NT2/D1 (cell line): ENCODE measurements at regions not wholly inside any gene's neighbourhood (a gene's known extent, or its start where the extent isn't known, plus 50 kb on each side); places are given as distances from the start of the nearest gene placed in this dataset.

Source experiments
- DNase-seq: peaks from one replicate; pipeline ENCODE4 v3.0.0-alpha.2; 2011; ENCODE audit warnings: low read depth, low spot score
- H3K27me3 ChIP-seq: 2 replicates; pipeline ENCODE4 v1.6.0; 2011; ENCODE audit warnings: mild to moderate bottlenecking; ENCODE audit not compliant: insufficient read length, insufficient read depth
- H3K36me3 ChIP-seq: 2 replicates; pipeline ENCODE4 v1.6.1; 2011; ENCODE audit warnings: mild to moderate bottlenecking, low read length, mixed read lengths; ENCODE audit not compliant: insufficient read depth, insufficient read length
- H3K4me1 ChIP-seq: 2 replicates; pipeline ENCODE4 v1.5.1; 2011; ENCODE audit not compliant: insufficient read depth, insufficient read length
- H3K4me3 ChIP-seq: 2 replicates; pipeline ENCODE4 v1.5.1; 2011; ENCODE audit warnings: low read depth; ENCODE audit not compliant: insufficient read length
- H3K9ac ChIP-seq: 2 replicates; pipeline ENCODE4 v1.6.0; 2011; ENCODE audit warnings: low read depth; ENCODE audit not compliant: insufficient read length
- H3K9me3 ChIP-seq: 2 replicates; pipeline ENCODE4 v1.5.1; 2011; ENCODE audit warnings: mild to moderate bottlenecking, low read length; ENCODE audit not compliant: insufficient read depth
- SUZ12 ChIP-seq: IDR thresholded peaks from 2 replicates; pipeline ENCODE4 v1.6.1; 2011; ENCODE audit not compliant: insufficient read length, insufficient read depth; ENCODE audit errors: extremely low read depth
- YY1 ChIP-seq: IDR thresholded peaks from 2 replicates; pipeline ENCODE4 v1.6.1; 2011; ENCODE audit not compliant: insufficient read length, insufficient read depth
- ZNF274 ChIP-seq: IDR thresholded peaks from 2 replicates; pipeline ENCODE4 v1.6.1; 2011; ENCODE audit warnings: mild to moderate bottlenecking, low read depth, low read length

- Histone ChIP-seq H3K27me3 (no peaks in the 10 kb centered on the region), H3K9me3 (no peaks in the 10 kb centered on the region), H3K4me1 (no peaks in the 10 kb centered on the region), H3K36me3 (no peaks in the 10 kb centered on the region), H3K4me3 (no peak overlapping the region), H3K9ac (no peak overlapping the region)
- no peak for DNase-seq
- TF ChIP-seq YY1 (no peak), ZNF274 (no peak), SUZ12 (no peak)
Measured at GRCh38 chr6:81814370-81815076, 62.0 kb upstream of the TENT5A start.

GRCh38 chr6:81813305-81813704 is 60.8 kb upstream of the TENT5A start:
- no peak overlapping the region for H3K4me3 ChIP-seq
- no peak for DNase-seq
- no peaks in the 10 kb centered on the region for H3K4me1 ChIP-seq
- TF ChIP-seq ZNF274 (no peak), YY1 (no peak), SUZ12 (no peak)
- no peaks in the 10 kb centered on the region for H3K9me3 ChIP-seq
- H3K36me3 ChIP-seq: no peaks in the 10 kb centered on the region
- H3K9ac ChIP-seq: no peak overlapping the region
- H3K27me3 ChIP-seq: no peaks in the 10 kb centered on the region

DNA sequence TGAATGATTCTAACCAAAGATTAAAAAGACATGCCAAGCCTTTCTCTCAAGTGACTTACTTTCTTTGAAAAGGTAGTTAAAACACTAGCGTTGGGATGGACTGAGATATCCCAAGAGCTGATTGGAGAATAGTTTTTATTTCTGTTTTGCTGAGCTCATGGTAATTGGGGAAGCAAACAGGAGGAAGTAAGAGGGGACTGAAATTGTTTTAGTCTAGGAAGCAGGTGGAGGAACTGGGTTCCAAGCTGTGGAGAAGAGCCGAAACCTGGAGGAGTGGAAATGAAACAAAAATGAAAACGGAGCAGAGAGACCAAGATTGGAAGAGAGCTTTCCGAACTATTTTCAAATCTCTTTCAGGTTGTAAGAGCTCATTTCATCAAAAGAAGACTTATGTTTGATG is 59.9 kb upstream of the TENT5A start:
- Histone ChIP-seq H3K4me1 (no peaks in the 10 kb centered on the region), H3K36me3 (no peaks in the 10 kb centered on the region), H3K27me3 (no peaks in the 10 kb centered on the region), H3K9me3 (no peaks in the 10 kb centered on the region), H3K9ac (no peak overlapping the region), H3K4me3 (no peak overlapping the region)
- DNase-seq: no peak
- TF ChIP-seq YY1 (no peak), ZNF274 (no peak), SUZ12 (no peak)

DNA sequence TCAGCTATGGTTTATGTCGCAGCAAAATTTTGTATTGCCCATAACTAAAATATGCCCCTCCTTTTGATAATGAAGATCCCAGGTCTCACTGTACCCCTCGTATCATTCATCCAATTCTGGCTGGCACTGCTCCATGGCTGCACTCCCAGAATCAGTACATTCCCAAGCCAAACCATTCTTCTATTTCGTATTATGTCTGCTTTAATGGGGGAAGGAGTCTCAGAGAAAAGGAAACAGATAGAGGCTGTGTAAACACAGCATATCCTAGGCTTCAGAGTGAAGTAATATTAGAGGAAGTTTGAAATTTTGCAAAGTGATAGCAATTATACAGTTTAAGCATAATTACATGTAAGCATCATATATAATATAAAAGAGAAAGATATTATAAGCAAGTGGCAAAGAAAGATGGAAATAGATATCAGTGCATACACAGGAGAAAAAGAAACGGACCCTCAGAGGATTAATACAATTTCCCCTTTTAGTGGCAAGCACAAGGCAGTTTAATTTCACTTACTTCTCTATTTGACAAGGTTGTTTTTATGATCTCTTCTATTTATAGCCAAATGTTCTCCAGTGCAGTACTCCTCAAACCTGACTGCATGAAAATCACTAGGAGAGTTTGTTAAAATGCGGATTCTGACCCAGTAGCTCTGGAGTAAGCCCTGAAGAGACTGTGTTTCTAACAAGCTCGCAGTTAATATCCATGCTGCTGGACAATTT is 56.5 kb upstream of the TENT5A start:
- Histone ChIP-seq H3K9ac (no peak overlapping the region), H3K4me3 (no peak overlapping the region), H3K4me1 (no peaks in the 10 kb centered on the region), H3K27me3 (no peaks in the 10 kb centered on the region), H3K9me3 (no peaks in the 10 kb centered on the region), H3K36me3 (no peaks in the 10 kb centered on the region)
- no peak for TF ChIP-seq YY1
- TF ChIP-seq SUZ12: no peak
- TF ChIP-seq ZNF274: no peak
- no peak for DNase-seq

- Histone ChIP-seq H3K36me3 (no peaks in the 10 kb centered on the region), H3K9me3 (no peaks in the 10 kb centered on the region), H3K27me3 (no peaks in the 10 kb centered on the region), H3K9ac (no peak overlapping the region), H3K4me1 (no peaks in the 10 kb centered on the region), H3K4me3 (no peak overlapping the region)
- no peak for TF ChIP-seq ZNF274
- TF ChIP-seq YY1: no peak
- TF ChIP-seq SUZ12: no peak
- DNase-seq: no peak
Measured at GRCh38 chr6:81806793-81807565, 54.5 kb upstream of the TENT5A start.

DNA sequence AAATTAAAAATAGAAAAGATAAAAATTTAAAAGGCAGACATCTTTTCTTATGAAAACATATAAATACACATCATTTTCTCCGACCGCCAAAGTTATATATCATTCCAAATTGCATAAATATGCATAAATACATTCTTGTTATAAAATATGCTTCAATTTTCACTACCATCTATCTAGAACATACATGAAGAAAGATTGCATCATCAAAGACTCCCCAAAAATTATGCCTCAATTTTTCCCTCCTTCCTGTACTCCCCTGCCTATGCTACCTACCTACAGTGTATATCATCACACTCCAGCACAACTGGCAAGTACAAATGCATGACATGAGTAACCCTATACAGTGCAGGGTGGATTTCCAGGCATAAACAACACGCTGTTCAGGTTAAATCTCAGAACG is 49.9 kb upstream of the TENT5A start:
- TF ChIP-seq YY1 (no peak), SUZ12 (no peak), ZNF274 (no peak)
- H3K9me3 ChIP-seq: no peaks in the 10 kb centered on the region
- no peak for DNase-seq
- no peaks in the 10 kb centered on the region for H3K36me3 ChIP-seq
- no peaks in the 10 kb centered on the region for H3K27me3 ChIP-seq
- no peak overlapping the region for H3K4me3 ChIP-seq
- H3K9ac ChIP-seq: no peak overlapping the region
- no peaks in the 10 kb centered on the region for H3K4me1 ChIP-seq
